K562 (cell line): ENCODE measurements at regions not wholly inside any gene's neighbourhood (a gene's known extent, or its start where the extent isn't known, plus 50 kb on each side); places are given as distances from the start of the nearest gene placed in this dataset.

Experiments
- ATAC-seq: fragments of 200-7000 bp; cut with Tn5 transposase; 3 replicates; pipeline ENCODE4 v1.9.1; 2020; ENCODE audit warnings: moderate library complexity
- BruUV-seq: library from RNA; stranded (reverse); fragments of 400-500 nt; replicated peaks from 2 replicates; lab custom pipeline; 2021; lab: Mats Ljungman, UMichigan
- CTCF ChIA-PET: fragments of 300-600 bp; formaldehyde crosslinking; extraction: SDS; loops from one replicate; lab custom pipeline; 2021; ENCODE audit warnings: low intra/inter-chr PET ratio; lab: Yijun Ruan, JAX
- POLR2A ChIA-PET: fragments of 300-600, 350-650 bp; sonication (Branson Sonifier 250); formaldehyde crosslinking; extraction: SDS; loops from one replicate; lab custom pipeline; 2021; ENCODE audit warnings: antibody characterized with exemption, inconsistent platforms; lab: Yijun Ruan, JAX
- DNase-seq, 4 experiments: peaks; one replicate each; pipeline versions ENCODE4 v3.0.0 to v3.0.0-alpha.2; 2011 to 2018; ENCODE audit warnings: low spot score in 3 of 4, mixed read lengths in 3 of 4; ENCODE audit errors: extremely low read depth in 1 of 4
- FAIRE-seq: peaks from 2 replicates; lab custom pipeline; 2011; peaks lifted over from hg19 to GRCh38; lab: Jason Lieb, UNC
- H2AFZ ChIP-seq: 2 replicates; pipeline ENCODE4 v1.6.0; 2011; ENCODE audit warnings: low read depth, low read length, control low read depth, inconsistent platforms
- H3K27ac ChIP-seq: fragments of 200-600 bp; 3 replicates; pipeline ENCODE4 v1.8.0; 2011; ENCODE audit warnings: low read depth, mild to moderate bottlenecking, control low read depth, inconsistent platforms, low read length, moderate library complexity, mixed read lengths; ENCODE audit errors: extremely low read depth
- H3K27me3 ChIP-seq, 2 experiments: fragments of 300-600 bp in 1 of 2; 2 replicates in 1 of 2; 3 replicates in 1 of 2; pipeline versions ENCODE4 v1.6.0 to v1.8.0; 2011; ENCODE audit warnings: inconsistent platforms in 2 of 2, low read length in 2 of 2, mild to moderate bottlenecking in 1 of 2, mixed read lengths in 1 of 2, moderate library complexity in 1 of 2; ENCODE audit not compliant: control insufficient read depth in 2 of 2, insufficient read depth in 2 of 2
- H3K36me3 ChIP-seq: fragments of 300-600 bp; 3 replicates; pipeline ENCODE4 v1.8.0; 2011; ENCODE audit warnings: mild to moderate bottlenecking, low read length, inconsistent platforms; ENCODE audit not compliant: control insufficient read depth, insufficient read depth
- H3K4me1 ChIP-seq, 2 experiments: fragments of 200-600 bp in 1 of 2; replicated peaks in 1 of 2; 2 replicates in 1 of 2; 3 replicates in 1 of 2; pipeline versions ENCODE4 v1.5.1 to v1.8.0; 2011; ENCODE audit warnings: inconsistent platforms in 2 of 2, low read length in 2 of 2, mild to moderate bottlenecking in 1 of 2, mixed read lengths in 1 of 2, moderate library complexity in 1 of 2; ENCODE audit not compliant: control insufficient read depth in 2 of 2, insufficient read depth in 2 of 2
- H3K4me2 ChIP-seq: 2 replicates; pipeline ENCODE4 v1.6.1; 2011; ENCODE audit warnings: low read length, control low read depth, inconsistent platforms, mixed read lengths; ENCODE audit not compliant: insufficient read depth
- H3K4me3 ChIP-seq: fragments of 200-600 bp; sonication (generic), shearing (Covaris generic); 2 replicates; pipeline ENCODE4 v1.5.1; 2016; ENCODE audit warnings: control low read depth, inconsistent platforms
- H3K79me2 ChIP-seq: fragments of 200-600 bp; 3 replicates; pipeline ENCODE4 v1.8.0; 2011; ENCODE audit warnings: low read length, inconsistent platforms; ENCODE audit not compliant: control insufficient read depth, insufficient read depth
- H3K9ac ChIP-seq, 2 experiments: 2 replicates each; pipeline versions ENCODE4 v1.6.0 to v1.6.1; 2011; ENCODE audit warnings: low read depth in 2 of 2, low read length in 2 of 2, control low read depth in 1 of 2, inconsistent platforms in 1 of 2, mild to moderate bottlenecking in 1 of 2, mixed read lengths in 1 of 2; ENCODE audit not compliant: insufficient read depth in 1 of 2
- H3K9me1 ChIP-seq: one replicate; pipeline ENCODE4 v1.6.0; 2011; ENCODE audit warnings: inconsistent platforms, mild to moderate bottlenecking, low read length, moderate library complexity; ENCODE audit not compliant: control insufficient read depth, insufficient read depth
- H3K9me3 ChIP-seq: replicated peaks from 2 replicates; pipeline ENCODE4 v1.5.1; 2011; ENCODE audit warnings: low read depth, low read length, inconsistent platforms; ENCODE audit not compliant: control insufficient read depth, insufficient read depth
- H4K20me1 ChIP-seq: replicated peaks from 2 replicates; pipeline ENCODE4 v1.6.1; 2011; ENCODE audit warnings: low read length, inconsistent platforms, mixed read lengths; ENCODE audit not compliant: control insufficient read depth, insufficient read depth
- COPS2 ChIP-seq: fragments of 450-650 bp; conservative IDR thresholded peaks from 2 replicates; pipeline ENCODE4 v1.6.1; 2016; ENCODE audit warnings: mild to moderate bottlenecking, moderate library complexity
- CREBBP ChIP-seq: IDR thresholded peaks from one replicate; pipeline ENCODE4 v1.6.1; 2012; ENCODE audit warnings: low read depth, mild to moderate bottlenecking, control low read depth, inconsistent platforms, low read length
- DMBX1 ChIP-seq: fragments of 250-450 bp; sonication (Bioruptor Pico); IDR thresholded peaks from 2 replicates; pipeline ENCODE4 v1.8.0; 2022; ENCODE audit warnings: inconsistent platforms, mild to moderate bottlenecking, moderate library complexity, borderline replicate concordance
- FOXM1 ChIP-seq, 2 experiments: fragments of 450-650 bp in 1 of 2; sonication (generic) in 1 of 2; formaldehyde crosslinking in 1 of 2; IDR thresholded peaks; 2 replicates each; pipeline versions ENCODE4 v1.6.1 to v1.9.0; 2017 to 2022; ENCODE audit warnings: low read depth in 2 of 2, mild to moderate bottlenecking in 2 of 2, missing genetic modification reagents in 1 of 2, moderate library complexity in 1 of 2
- GMEB1 ChIP-seq: fragments of 250-450 bp; sonication (Bioruptor Pico); IDR thresholded peaks from 2 replicates; pipeline ENCODE4 v1.4.0; 2020; ENCODE audit warnings: mild to moderate bottlenecking
- HNRNPK ChIP-seq: fragments of 200-400 bp; formaldehyde crosslinking; IDR thresholded peaks from one replicate; pipeline ENCODE4 v1.6.1; 2018; ENCODE audit warnings: mild to moderate bottlenecking, low read depth, low read length; ENCODE audit not compliant: poor library complexity, severe bottlenecking
- MNT ChIP-seq, 2 experiments: fragments of 450-650 bp; conservative IDR thresholded peaks; 2 replicates each; pipeline ENCODE4 v1.6.1; 2017; ENCODE audit warnings: mild to moderate bottlenecking in 2 of 2, moderate library complexity in 2 of 2
- MYNN ChIP-seq, 2 experiments: sonication (generic); formaldehyde crosslinking in 1 of 2; IDR thresholded peaks; 2 replicates each; pipeline versions ENCODE4 v1.5.0 to v1.6.1; 2016 to 2020; ENCODE audit warnings: antibody characterized with exemption in 1 of 2, missing genetic modification reagents in 1 of 2
- NFE2 ChIP-seq: IDR thresholded peaks from 2 replicates; pipeline ENCODE4 v1.6.1; 2014; ENCODE audit warnings: antibody characterized with exemption, low read depth
- NFXL1 ChIP-seq: fragments of 450-650 bp; formaldehyde crosslinking; IDR thresholded peaks from 2 replicates; pipeline ENCODE4 v1.4.0; 2021; ENCODE audit warnings: mild to moderate bottlenecking
- PHF21A ChIP-seq: fragments of 450-650 bp; IDR thresholded peaks from 2 replicates; pipeline ENCODE4 v1.6.1; 2017; ENCODE audit warnings: low read depth, borderline replicate concordance
- SMAD2 ChIP-seq: fragments of 150-350 bp; IDR thresholded peaks from 2 replicates; pipeline ENCODE4 v1.6.1; 2014; ENCODE audit warnings: low read depth, mild to moderate bottlenecking, low read length
- SMARCA5 ChIP-seq: fragments of 450-650 bp; IDR thresholded peaks from 2 replicates; pipeline ENCODE4 v1.6.1; 2016
- TAF15 ChIP-seq: fragments of 200-400 bp; formaldehyde crosslinking; IDR thresholded peaks from 2 replicates; pipeline ENCODE4 v1.6.1; 2017; ENCODE audit warnings: mild to moderate bottlenecking, low read depth, low read length, moderate library complexity
- THRA ChIP-seq: fragments of 450-650 bp; IDR thresholded peaks from 2 replicates; pipeline ENCODE4 v1.6.1; 2017; ENCODE audit warnings: mild to moderate bottlenecking, moderate library complexity
- WGBS: fragments of 100-300 bp; shearing (Covaris generic); methylation state at CpG from one replicate; pipeline ENCODE4 v1.1.6; 2016; ENCODE audit warnings: low coverage, mixed read lengths; ENCODE audit not compliant: insufficient coverage; ENCODE audit errors: missing lambda C conversion rate; 5-methylcytosine and 5-hydroxymethylcytosine counted together
- in situ Hi-C: fragments of 300-500 bp; cut with MboI; formaldehyde crosslinking; loops from 4 replicates; pipeline ENCODE4 v1.15.0; 2018; ENCODE audit warnings: inconsistent platforms, mixed read lengths
- intact Hi-C: fragments of 100-400 bp; cut with micrococcal nuclease; formaldehyde crosslinking; loops from 2 replicates; pipeline ENCODE4 v1.14.2; 2022
- TF ChIP-seq, protein P1 (sequence below): sonication (generic); formaldehyde crosslinking; IDR thresholded peaks from 2 replicates; pipeline ENCODE4 v1.8.1; 2023; ENCODE audit warnings: mild to moderate bottlenecking, missing genetic modification reagents

DNA sequence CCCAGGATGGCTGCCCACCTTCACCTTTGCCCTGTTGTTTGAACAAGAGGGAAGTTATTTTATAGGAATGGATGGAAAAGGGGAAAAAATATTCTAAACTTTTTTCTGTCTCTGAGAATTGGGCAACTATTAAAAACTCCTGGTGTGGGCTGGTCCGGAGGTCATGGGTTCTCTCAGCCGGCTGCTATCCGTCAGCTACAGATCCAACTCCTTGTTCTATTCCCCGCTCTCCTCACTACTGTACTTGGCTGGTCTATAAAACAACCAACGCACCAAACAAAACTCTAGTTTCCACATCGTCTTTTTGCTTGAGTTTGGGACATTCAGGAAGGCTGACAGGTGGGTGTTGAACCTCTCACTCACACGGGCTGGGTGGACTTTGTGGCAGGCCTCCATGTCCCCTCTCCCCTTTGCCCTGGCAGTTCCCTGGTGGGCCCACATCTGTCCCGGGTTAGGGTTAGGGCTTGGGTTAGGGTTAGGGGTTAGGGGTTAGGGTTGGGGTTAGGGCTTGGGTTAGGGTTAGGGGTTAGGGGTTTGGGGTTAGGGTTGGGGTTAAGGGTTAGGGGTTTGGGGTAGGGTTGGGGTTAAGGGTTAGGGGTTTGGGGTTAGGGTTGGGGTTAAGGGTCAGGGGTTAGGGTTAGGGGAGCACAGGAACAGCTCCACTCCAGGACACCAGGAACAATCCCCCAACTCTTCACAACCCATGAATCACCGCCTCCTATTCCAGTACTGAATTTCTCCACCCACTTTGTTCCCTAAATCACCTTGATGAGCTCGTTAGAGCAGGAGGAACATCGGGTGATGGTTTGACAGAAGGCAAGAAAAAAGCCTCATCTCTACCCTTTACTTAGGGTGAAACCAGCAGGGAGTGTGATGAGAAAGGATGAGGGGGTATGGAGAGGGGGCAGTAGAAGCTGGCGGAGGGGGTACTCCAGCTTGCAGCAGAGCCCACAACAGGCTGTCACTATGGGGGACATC lies 302.1 kb upstream of the IRX4 start:
- H3K27ac ChIP-seq: no peak overlapping the region
- POLR2A ChIA-PET: interaction anchor here (0.6 kb wide), 1 partner anchor 9 kb away, joined by 3 read pairs; no protein-coding TSS in a partner anchor

More for the DNA sequence above, 302.1 kb upstream of the IRX4 start:
- no peak overlapping the region for H3K9ac ChIP-seq
- H2AFZ ChIP-seq: no peak overlapping the region
- intact Hi-C loops (no loop called here), in situ Hi-C loops (no loop called here)
- TF ChIP-seq SMAD2 (no peak), HNRNPK (peak; percentile 21), PHF21A (no peak), MYNN (IDR thresholded peaks at IDR 0.05) (no peak), MYNN (CRISPR knock-in tag; IDR thresholded peaks at IDR 0.05) (no peak), MNT (conservative IDR thresholded peaks at IDR 0.05) (no peak), COPS2 (no peak), NFXL1 (CRISPR knock-in tag) (no peak), TAF15 (no peak), GMEB1 (CRISPR knock-in tag) (no peak), SMARCA5 (no peak), NFE2 (no peak), DMBX1 (no peak), CREBBP (peak; percentile 34), THRA (no peak), FOXM1 (IDR thresholded peaks at IDR 0.05; ENCODE audit: low read depth) (no peak), FOXM1 (CRISPR knock-in tag; IDR thresholded peaks at IDR 0.05; ENCODE audit: low read depth) (no peak)
- TF ChIP-seq, protein P1, sequence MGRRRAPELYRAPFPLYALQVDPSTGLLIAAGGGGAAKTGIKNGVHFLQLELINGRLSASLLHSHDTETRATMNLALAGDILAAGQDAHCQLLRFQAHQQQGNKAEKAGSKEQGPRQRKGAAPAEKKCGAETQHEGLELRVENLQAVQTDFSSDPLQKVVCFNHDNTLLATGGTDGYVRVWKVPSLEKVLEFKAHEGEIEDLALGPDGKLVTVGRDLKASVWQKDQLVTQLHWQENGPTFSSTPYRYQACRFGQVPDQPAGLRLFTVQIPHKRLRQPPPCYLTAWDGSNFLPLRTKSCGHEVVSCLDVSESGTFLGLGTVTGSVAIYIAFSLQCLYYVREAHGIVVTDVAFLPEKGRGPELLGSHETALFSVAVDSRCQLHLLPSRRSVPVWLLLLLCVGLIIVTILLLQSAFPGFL (CRISPR knock-in tag): no peak
- H3K36me3 ChIP-seq: no peaks in the 10 kb centered on the region
- DNase-seq: no peak
- no peaks in the 10 kb centered on the region for H3K79me2 ChIP-seq
- no peaks in the 10 kb centered on the region for H3K9me3 ChIP-seq
- H3K4me3 ChIP-seq: no peak overlapping the region
- CTCF ChIA-PET: no interaction called here
- H3K9me1 ChIP-seq: no peaks in the 10 kb centered on the region
- WGBS: 0% methylated on average over 12 of the region's 12 CpGs
- no peak for FAIRE-seq
- peaks cover 18 to 67% of the 10 kb centered on the region in 2 experiments for H3K27me3 ChIP-seq
- no TSS peak for BruUV-seq
- no peaks in the 10 kb centered on the region for H3K4me1 ChIP-seq
- H4K20me1 ChIP-seq: 0 out of 2 replicates have a peak, but pooled peaks cover 20% of the 10 kb centered on the region
- no peak for ATAC-seq
- no peak overlapping the region for H3K4me2 ChIP-seq
